HepG2 (cell line): ENCODE measurements at regions not wholly inside any gene's neighbourhood (a gene's known extent, or its start where the extent isn't known, plus 50 kb on each side); places are given as distances from the start of the nearest gene placed in this dataset.

Source experiments
- HNRNPL ChIP-seq: fragments of 200-400 bp; formaldehyde crosslinking; IDR thresholded peaks from 2 replicates; pipeline ENCODE4 v1.6.1; 2017; ENCODE audit warnings: mild to moderate bottlenecking, low read depth, low read length
- MED13 ChIP-seq: sonication (generic); formaldehyde crosslinking; IDR thresholded peaks from 2 replicates; pipeline ENCODE4 v1.5.0; 2020; ENCODE audit warnings: missing genetic modification reagents
- MLLT10 ChIP-seq: sonication (generic); formaldehyde crosslinking; IDR thresholded peaks from 2 replicates; pipeline ENCODE4 v1.4.0; 2020; ENCODE audit warnings: missing genetic modification reagents
- MZF1 ChIP-seq: sonication (generic); formaldehyde crosslinking; IDR thresholded peaks from 2 replicates; pipeline ENCODE4 v1.8.1; 2023; ENCODE audit warnings: mild to moderate bottlenecking, missing genetic modification reagents, borderline replicate concordance
- NFIC ChIP-seq: IDR thresholded peaks from 2 replicates; pipeline ENCODE4 v1.6.1; 2012; ENCODE audit warnings: mild to moderate bottlenecking, low read length, inconsistent platforms
- RBAK ChIP-seq: sonication (generic); formaldehyde crosslinking; IDR thresholded peaks from 2 replicates; pipeline ENCODE4 v1.5.1; 2020; ENCODE audit warnings: mild to moderate bottlenecking, missing genetic modification reagents
- REL ChIP-seq: sonication (generic); formaldehyde crosslinking; conservative IDR thresholded peaks from 2 replicates; pipeline ENCODE4 v1.8.0; 2022; ENCODE audit warnings: mild to moderate bottlenecking, missing genetic modification reagents, moderate library complexity
- RELA ChIP-seq: sonication (generic); formaldehyde crosslinking; IDR thresholded peaks from 2 replicates; pipeline ENCODE4 v1.4.0; 2020; ENCODE audit warnings: missing genetic modification reagents
- ZFP82 ChIP-seq: sonication (generic); formaldehyde crosslinking; IDR thresholded peaks from 2 replicates; pipeline ENCODE4 v1.5.1; 2020; ENCODE audit warnings: mild to moderate bottlenecking, missing genetic modification reagents, borderline replicate concordance
- ZNF256 ChIP-seq: sonication (generic); formaldehyde crosslinking; conservative IDR thresholded peaks from 2 replicates; pipeline ENCODE4 v1.4.0; 2020; ENCODE audit warnings: missing genetic modification reagents
- ZNF30 ChIP-seq: sonication (generic); formaldehyde crosslinking; IDR thresholded peaks from 2 replicates; pipeline ENCODE4 v1.5.0; 2020; ENCODE audit warnings: mild to moderate bottlenecking, missing genetic modification reagents
- ZNF558 ChIP-seq: sonication (generic); formaldehyde crosslinking; IDR thresholded peaks from 2 replicates; pipeline ENCODE4 v1.9.0; 2022; ENCODE audit warnings: mild to moderate bottlenecking, missing genetic modification reagents, borderline replicate concordance
- ZNF737 ChIP-seq: sonication (generic); formaldehyde crosslinking; IDR thresholded peaks from 2 replicates; pipeline ENCODE4 v1.5.0; 2020; ENCODE audit warnings: missing genetic modification reagents, mild to moderate bottlenecking, borderline replicate concordance
- TF ChIP-seq, protein P1 (sequence below): sonication (generic); formaldehyde crosslinking; conservative IDR thresholded peaks from 2 replicates; pipeline ENCODE4 v1.4.0; 2020; ENCODE audit warnings: missing genetic modification reagents
- TF ChIP-seq, protein P2 (sequence below): IDR thresholded peaks from 2 replicates; pipeline ENCODE4 v1.6.1; 2016; ENCODE audit warnings: low read depth, borderline replicate concordance
- TF ChIP-seq, protein P3 (sequence below): sonication (generic); formaldehyde crosslinking; IDR thresholded peaks from 2 replicates; pipeline ENCODE4 v1.4.0; 2020; ENCODE audit warnings: mild to moderate bottlenecking, missing genetic modification reagents
- TF ChIP-seq, protein P4 (sequence below): sonication (generic); formaldehyde crosslinking; IDR thresholded peaks from 2 replicates; pipeline ENCODE4 v1.5.1; 2020; ENCODE audit warnings: mild to moderate bottlenecking, missing genetic modification reagents, moderate library complexity
- TF ChIP-seq, protein P5 (sequence below): IDR thresholded peaks from 2 replicates; pipeline ENCODE4 v1.6.1; 2018; ENCODE audit warnings: missing genetic modification reagents
- TF ChIP-seq, protein P6 (sequence below): sonication (generic); formaldehyde crosslinking; IDR thresholded peaks from 2 replicates; pipeline ENCODE4 v1.4.0; 2020; ENCODE audit warnings: mild to moderate bottlenecking, missing genetic modification reagents, borderline replicate concordance

DNA sequence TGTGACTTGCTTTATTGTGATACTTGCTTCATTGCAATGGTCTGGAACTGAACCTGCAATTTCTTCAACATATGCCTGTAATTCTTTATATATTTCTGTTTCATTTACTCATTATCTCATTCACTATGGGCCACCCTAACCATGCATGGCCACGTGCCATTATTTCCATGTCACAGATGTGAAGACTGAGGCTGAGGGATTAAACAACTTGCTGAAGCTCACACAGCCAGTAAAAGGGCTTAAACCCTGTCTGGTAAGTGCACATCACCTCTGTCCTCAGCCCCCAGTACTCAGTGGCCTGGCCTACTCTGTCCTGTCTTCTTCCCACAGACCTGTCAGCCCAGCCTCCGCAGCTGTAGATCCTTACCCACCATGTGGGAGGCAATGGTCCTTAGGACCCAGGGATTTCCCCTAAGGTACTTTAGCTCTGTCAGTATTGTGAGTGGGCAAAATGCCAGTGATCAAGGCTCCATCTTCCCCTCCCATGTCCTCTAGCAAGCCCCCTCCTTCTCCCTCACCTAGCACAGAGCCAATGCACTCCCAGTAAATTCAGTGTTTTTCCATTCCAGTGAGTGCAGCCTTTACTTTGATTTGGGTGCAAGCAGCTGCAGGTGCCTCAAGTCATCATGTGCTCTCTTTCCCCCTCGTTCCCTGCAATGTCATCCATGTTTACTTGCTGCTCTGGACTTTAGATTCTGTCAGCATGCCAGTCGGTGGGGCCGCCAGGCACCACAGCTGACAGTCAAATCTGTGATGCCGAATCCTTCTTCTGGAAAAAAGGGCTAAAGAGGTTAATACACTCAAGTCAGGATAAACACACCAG, 228.2 kb upstream of the PROX1 start (continued):
- TF ChIP-seq, protein P1, sequence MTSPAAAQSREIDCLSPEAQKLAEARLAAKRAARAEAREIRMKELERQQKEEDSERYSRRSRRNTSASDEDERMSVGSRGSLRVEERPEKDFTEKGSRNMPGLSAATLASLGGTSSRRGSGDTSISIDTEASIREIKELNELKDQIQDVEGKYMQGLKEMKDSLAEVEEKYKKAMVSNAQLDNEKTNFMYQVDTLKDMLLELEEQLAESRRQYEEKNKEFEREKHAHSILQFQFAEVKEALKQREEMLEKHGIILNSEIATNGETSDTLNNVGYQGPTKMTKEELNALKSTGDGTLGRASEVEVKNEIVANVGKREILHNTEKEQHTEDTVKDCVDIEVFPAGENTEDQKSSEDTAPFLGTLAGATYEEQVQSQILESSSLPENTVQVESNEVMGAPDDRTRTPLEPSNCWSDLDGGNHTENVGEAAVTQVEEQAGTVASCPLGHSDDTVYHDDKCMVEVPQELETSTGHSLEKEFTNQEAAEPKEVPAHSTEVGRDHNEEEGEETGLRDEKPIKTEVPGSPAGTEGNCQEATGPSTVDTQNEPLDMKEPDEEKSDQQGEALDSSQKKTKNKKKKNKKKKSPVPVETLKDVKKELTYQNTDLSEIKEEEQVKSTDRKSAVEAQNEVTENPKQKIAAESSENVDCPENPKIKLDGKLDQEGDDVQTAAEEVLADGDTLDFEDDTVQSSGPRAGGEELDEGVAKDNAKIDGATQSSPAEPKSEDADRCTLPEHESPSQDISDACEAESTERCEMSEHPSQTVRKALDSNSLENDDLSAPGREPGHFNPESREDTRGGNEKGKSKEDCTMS (CRISPR knock-in tag) = no peak
- TF ChIP-seq ZFP82 = no peak
- TF ChIP-seq ZNF256 (CRISPR knock-in tag) = 0 out of 2 replicates have a peak, but pooled peaks have one; percentile 71
- no peak for TF ChIP-seq ZNF30 (CRISPR knock-in tag)
- TF ChIP-seq, protein P2, sequence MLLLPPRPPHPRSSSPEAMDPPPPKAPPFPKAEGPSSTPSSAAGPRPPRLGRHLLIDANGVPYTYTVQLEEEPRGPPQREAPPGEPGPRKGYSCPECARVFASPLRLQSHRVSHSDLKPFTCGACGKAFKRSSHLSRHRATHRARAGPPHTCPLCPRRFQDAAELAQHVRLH (CRISPR knock-in tag) = peak; percentile 72; the same call in 1 of the 2 replicates
- peak; percentile 94 for TF ChIP-seq MED13 (CRISPR knock-in tag)
- TF ChIP-seq MLLT10 (CRISPR knock-in tag) = no peak
- TF ChIP-seq, protein P3, sequence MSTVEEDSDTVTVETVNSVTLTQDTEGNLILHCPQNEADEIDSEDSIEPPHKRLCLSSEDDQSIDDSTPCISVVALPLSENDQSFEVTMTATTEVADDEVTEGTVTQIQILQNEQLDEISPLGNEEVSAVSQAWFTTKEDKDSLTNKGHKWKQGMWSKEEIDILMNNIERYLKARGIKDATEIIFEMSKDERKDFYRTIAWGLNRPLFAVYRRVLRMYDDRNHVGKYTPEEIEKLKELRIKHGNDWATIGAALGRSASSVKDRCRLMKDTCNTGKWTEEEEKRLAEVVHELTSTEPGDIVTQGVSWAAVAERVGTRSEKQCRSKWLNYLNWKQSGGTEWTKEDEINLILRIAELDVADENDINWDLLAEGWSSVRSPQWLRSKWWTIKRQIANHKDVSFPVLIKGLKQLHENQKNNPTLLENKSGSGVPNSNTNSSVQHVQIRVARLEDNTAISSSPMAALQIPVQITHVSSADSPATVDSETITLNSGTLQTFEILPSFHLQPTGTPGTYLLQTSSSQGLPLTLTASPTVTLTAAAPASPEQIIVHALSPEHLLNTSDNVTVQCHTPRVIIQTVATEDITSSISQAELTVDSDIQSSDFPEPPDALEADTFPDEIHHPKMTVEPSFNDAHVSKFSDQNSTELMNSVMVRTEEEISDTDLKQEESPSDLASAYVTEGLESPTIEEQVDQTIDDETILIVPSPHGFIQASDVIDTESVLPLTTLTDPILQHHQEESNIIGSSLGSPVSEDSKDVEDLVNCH (CRISPR knock-in tag) = no peak
- TF ChIP-seq MZF1 = no peak; the same call in 1 of the 2 replicates
- TF ChIP-seq RELA (CRISPR knock-in tag) = no peak
- TF ChIP-seq HNRNPL = no peak
- TF ChIP-seq, protein P4, sequence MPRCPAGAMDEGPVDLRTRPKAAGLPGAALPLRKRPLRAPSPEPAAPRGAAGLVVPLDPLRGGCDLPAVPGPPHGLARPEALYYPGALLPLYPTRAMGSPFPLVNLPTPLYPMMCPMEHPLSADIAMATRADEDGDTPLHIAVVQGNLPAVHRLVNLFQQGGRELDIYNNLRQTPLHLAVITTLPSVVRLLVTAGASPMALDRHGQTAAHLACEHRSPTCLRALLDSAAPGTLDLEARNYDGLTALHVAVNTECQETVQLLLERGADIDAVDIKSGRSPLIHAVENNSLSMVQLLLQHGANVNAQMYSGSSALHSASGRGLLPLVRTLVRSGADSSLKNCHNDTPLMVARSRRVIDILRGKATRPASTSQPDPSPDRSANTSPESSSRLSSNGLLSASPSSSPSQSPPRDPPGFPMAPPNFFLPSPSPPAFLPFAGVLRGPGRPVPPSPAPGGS (CRISPR knock-in tag) = peak; percentile 80; the same call in 1 of the 2 replicates
- no peak for TF ChIP-seq REL (CRISPR knock-in tag)
- peak; percentile 56; the same call in 1 of the 2 replicates for TF ChIP-seq RBAK (CRISPR knock-in tag)
- TF ChIP-seq ZNF558 = no peak
- TF ChIP-seq, protein P5, sequence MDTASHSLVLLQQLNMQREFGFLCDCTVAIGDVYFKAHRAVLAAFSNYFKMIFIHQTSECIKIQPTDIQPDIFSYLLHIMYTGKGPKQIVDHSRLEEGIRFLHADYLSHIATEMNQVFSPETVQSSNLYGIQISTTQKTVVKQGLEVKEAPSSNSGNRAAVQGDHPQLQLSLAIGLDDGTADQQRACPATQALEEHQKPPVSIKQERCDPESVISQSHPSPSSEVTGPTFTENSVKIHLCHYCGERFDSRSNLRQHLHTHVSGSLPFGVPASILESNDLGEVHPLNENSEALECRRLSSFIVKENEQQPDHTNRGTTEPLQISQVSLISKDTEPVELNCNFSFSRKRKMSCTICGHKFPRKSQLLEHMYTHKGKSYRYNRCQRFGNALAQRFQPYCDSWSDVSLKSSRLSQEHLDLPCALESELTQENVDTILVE (CRISPR knock-in tag) = no peak; the same call in 1 of the 2 replicates
- TF ChIP-seq NFIC = peak; percentile 80; the same call in 1 of the 2 replicates
- TF ChIP-seq ZNF737 = no peak
- TF ChIP-seq, protein P6, sequence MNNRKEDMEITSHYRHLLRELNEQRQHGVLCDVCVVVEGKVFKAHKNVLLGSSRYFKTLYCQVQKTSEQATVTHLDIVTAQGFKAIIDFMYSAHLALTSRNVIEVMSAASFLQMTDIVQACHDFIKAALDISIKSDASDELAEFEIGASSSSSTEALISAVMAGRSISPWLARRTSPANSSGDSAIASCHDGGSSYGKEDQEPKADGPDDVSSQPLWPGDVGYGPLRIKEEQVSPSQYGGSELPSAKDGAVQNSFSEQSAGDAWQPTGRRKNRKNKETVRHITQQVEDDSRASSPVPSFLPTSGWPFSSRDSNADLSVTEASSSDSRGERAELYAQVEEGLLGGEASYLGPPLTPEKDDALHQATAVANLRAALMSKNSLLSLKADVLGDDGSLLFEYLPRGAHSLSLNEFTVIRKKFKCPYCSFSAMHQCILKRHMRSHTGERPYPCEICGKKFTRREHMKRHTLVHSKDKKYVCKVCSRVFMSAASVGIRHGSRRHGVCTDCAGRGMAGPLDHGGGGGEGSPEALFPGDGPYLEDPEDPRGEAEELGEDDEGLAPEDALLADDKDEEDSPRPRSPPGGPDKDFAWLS = no peak
